Endodermal cell (in vitro differentiated cells): ENCODE measurements at regions not wholly inside any gene's neighbourhood (a gene's known extent, or its start where the extent isn't known, plus 50 kb on each side); places are given as distances from the start of the nearest gene placed in this dataset.

ENCODE experiments used
- DNase-seq: peaks from one replicate; pipeline ENCODE4 v3.0.0-alpha.2; 2017
- H3K27ac ChIP-seq: 2 replicates; pipeline ENCODE4 v1.5.1; 2013; ENCODE audit warnings: mild to moderate bottlenecking, low read depth, low read length, moderate library complexity
- H3K27me3 ChIP-seq: 2 replicates; pipeline ENCODE4 v1.6.1; 2013; ENCODE audit warnings: mild to moderate bottlenecking, low read length, moderate library complexity; ENCODE audit not compliant: insufficient read depth, control insufficient read depth, poor library complexity, severe bottlenecking
- H3K36me3 ChIP-seq: 2 replicates; pipeline ENCODE4 v1.7.0; 2013; ENCODE audit warnings: mild to moderate bottlenecking, low read length, moderate library complexity; ENCODE audit not compliant: control insufficient read depth, insufficient read depth
- H3K4me1 ChIP-seq: one replicate; pipeline ENCODE4 v1.7.0; 2013; ENCODE audit warnings: low read length; ENCODE audit not compliant: control insufficient read depth, insufficient read depth
- H3K4me3 ChIP-seq: 2 replicates; pipeline ENCODE4 v1.5.1; 2013; ENCODE audit warnings: mild to moderate bottlenecking, low read length, moderate library complexity
- H3K9ac ChIP-seq: 2 replicates; pipeline ENCODE4 v1.6.1; 2013; ENCODE audit warnings: mild to moderate bottlenecking, low read length, moderate library complexity; ENCODE audit not compliant: poor library complexity, severe bottlenecking; ENCODE audit errors: extremely low read depth
- H3K9me3 ChIP-seq: 2 replicates; pipeline ENCODE4 v1.6.1; 2013; ENCODE audit warnings: mild to moderate bottlenecking, low read length, moderate library complexity; ENCODE audit not compliant: control insufficient read depth
- H3K27ac Mint-ChIP-seq: 2 replicates; pipeline ENCODE4 v1.8.0; 2020; ENCODE audit warnings: mixed read lengths
- H3K27me3 Mint-ChIP-seq: 2 replicates; pipeline ENCODE4 v1.8.0; 2021; ENCODE audit warnings: mild to moderate bottlenecking, mixed read lengths; ENCODE audit not compliant: insufficient read depth
- H3K36me3 Mint-ChIP-seq: 2 replicates; pipeline ENCODE4 v1.8.0; 2020; ENCODE audit warnings: low read depth, mixed read lengths
- H3K4me1 Mint-ChIP-seq: 2 replicates; pipeline ENCODE4 v1.8.0; 2020; ENCODE audit warnings: mixed read lengths
- H3K4me3 Mint-ChIP-seq: 2 replicates; pipeline ENCODE4 v1.8.0; 2020; ENCODE audit warnings: mild to moderate bottlenecking, moderate library complexity, mixed read lengths
- H3K9me3 Mint-ChIP-seq: 2 replicates; pipeline ENCODE4 v1.8.0; 2020; ENCODE audit warnings: mild to moderate bottlenecking, mixed read lengths
- whole genome bisulfite sequencing, 2 experiments: methylation state at CpG; one replicate each; pipeline versions ENCODE4 v1.1.5 to v1.1.7; 2013; ENCODE audit warnings: missing lambda C conversion rate in 2 of 2, mixed read lengths in 1 of 2; ENCODE audit not compliant: insufficient coverage in 1 of 2, insufficient read length in 1 of 2; 5-methylcytosine and 5-hydroxymethylcytosine counted together
- TF ChIP-seq, protein P1 (sequence below): fragments of 200-600 bp; sonication (generic); conservative IDR thresholded peaks from 2 replicates; pipeline ENCODE4 v1.5.0; 2021; ENCODE audit warnings: antibody characterized with exemption, mild to moderate bottlenecking

DNA sequence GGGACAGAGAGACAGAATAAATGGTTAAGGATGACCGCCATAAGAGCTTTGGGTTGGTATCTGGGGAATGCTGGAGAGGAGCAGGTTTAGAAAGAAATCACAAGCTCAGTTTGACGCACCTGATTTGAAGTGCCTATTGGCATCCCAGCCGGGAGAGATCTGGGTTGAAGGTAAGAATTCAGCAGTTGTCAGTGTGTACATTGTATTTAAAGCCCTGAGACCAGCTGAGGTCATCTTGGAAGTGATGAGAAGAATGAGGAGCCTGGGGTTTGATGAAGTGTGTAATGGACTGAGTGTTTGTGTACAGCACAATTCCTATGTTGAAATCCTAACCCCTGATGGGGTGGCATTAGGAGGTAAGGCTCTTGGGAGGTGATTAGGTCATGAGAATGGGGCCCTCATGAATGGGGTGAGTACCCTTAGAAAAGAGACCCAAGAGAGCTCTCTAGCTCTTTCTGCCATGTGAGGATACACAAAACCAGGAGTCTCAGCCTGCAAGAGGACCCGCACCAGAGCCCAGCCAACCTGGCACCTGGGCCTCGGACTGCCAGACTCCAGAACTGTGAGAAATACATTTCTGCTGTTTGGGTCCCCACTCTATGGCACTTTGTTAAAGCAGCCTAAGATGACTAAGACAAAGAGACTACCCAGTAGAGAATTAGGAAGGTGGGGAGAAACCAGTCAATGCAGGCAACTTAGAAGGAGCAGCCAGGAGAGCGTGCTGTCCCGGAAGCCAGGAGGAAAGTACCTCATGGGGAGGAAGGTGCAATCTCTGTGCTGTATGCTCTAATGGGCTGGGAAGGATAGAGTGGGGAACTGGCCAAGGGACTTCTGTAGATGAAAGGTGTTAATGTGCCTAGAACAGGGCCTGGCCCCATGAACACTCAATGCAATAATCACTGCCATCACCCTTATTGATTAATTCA is 133.7 kb upstream of the SLC24A3 start:
- H3K4me1 Mint-ChIP-seq, result no peaks in the 10 kb centered on the region
- WGBS, 2 experiments, result 93 to 97% methylated on average over 5 to 7 of the region's 7 CpGs
- peaks cover 20% of the 10 kb centered on the region for H3K9me3 Mint-ChIP-seq
- Histone ChIP-seq H3K4me1 (no peaks in the 10 kb centered on the region), H3K9me3 (no peaks in the 10 kb centered on the region), H3K9ac (no peak overlapping the region), H3K27me3 (no peaks in the 10 kb centered on the region), H3K4me3 (no peak overlapping the region), H3K36me3 (no peaks in the 10 kb centered on the region), H3K27ac (no peak overlapping the region)
- no peak for DNase-seq
- no peaks in the 10 kb centered on the region for H3K36me3 Mint-ChIP-seq
- no peak overlapping the region for H3K4me3 Mint-ChIP-seq
- no peak overlapping the region for H3K27ac Mint-ChIP-seq
- no peaks in the 10 kb centered on the region for H3K27me3 Mint-ChIP-seq
- TF ChIP-seq, protein P1, sequence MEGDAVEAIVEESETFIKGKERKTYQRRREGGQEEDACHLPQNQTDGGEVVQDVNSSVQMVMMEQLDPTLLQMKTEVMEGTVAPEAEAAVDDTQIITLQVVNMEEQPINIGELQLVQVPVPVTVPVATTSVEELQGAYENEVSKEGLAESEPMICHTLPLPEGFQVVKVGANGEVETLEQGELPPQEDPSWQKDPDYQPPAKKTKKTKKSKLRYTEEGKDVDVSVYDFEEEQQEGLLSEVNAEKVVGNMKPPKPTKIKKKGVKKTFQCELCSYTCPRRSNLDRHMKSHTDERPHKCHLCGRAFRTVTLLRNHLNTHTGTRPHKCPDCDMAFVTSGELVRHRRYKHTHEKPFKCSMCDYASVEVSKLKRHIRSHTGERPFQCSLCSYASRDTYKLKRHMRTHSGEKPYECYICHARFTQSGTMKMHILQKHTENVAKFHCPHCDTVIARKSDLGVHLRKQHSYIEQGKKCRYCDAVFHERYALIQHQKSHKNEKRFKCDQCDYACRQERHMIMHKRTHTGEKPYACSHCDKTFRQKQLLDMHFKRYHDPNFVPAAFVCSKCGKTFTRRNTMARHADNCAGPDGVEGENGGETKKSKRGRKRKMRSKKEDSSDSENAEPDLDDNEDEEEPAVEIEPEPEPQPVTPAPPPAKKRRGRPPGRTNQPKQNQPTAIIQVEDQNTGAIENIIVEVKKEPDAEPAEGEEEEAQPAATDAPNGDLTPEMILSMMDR, result no peak

DNA sequence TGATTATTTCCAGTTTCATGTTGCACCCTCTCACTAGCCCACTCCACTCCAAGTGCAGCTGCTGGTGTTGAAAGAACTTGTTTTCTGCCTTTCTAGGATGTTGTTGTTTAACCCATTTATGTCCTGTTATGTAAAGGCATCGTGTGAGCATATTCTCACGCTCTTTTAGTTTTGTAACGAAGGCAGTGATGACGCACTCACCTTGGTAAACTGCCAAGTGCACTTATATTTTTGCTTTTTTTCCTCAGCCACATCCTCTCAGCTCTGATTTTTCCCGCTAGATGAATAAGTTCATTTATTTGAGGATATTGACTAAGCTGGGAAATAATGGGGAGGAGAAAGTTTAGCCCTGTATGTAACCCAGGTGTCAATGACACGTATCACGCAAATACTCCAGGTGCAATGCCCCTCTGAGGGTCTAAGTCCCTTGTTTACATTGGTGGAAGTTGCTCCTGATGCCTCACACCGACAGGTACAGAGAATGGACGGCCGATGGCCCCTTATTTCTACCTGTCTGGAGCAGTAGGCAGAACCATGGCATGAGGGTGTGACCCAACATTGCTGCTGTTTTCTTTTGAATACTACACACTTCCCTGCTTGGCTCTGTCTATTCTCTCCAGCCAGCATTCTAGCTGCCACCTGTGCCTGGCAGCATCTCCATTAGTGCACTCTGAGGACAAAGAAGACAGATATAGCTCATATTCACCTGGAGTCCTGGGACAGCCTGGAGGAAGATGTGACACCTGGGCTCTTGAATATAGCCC is 132.7 kb upstream of the SLC24A3 start:
- Histone ChIP-seq H3K9ac (no peak overlapping the region), H3K9me3 (no peaks in the 10 kb centered on the region), H3K27me3 (no peaks in the 10 kb centered on the region), H3K27ac (no peak overlapping the region), H3K4me1 (no peaks in the 10 kb centered on the region), H3K4me3 (no peak overlapping the region), H3K36me3 (no peaks in the 10 kb centered on the region)
- no peak overlapping the region for H3K4me3 Mint-ChIP-seq
- WGBS, 2 experiments, result 73 to 86% methylated on average over 5 to 10 of the region's 10 CpGs
- no peaks in the 10 kb centered on the region for H3K27me3 Mint-ChIP-seq
- no peak for DNase-seq
- H3K27ac Mint-ChIP-seq, result no peak overlapping the region
- H3K36me3 Mint-ChIP-seq, result no peaks in the 10 kb centered on the region
- H3K4me1 Mint-ChIP-seq, result no peaks in the 10 kb centered on the region
- H3K9me3 Mint-ChIP-seq, result peaks cover 20% of the 10 kb centered on the region
- TF ChIP-seq, protein P1, result no peak

DNA sequence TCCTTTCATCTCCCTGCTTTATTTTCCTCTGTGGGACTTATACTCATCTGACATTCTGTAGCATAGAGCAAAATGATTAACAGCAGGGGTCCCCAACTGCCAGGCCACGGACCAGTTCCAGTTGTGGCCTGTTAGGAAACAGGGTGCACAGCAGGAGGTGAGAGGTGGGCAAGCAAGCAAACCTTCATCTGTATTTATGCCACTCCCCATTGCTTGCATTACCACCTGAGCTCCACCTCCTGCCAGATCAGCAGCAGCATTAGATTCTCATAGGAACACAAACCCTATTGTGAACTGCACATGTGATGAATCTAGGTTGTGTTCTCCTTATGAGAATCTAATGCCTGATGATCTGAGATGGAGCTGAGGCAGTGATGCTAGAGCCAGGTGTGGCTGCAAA is 130.5 kb upstream of the SLC24A3 start:
- no peaks in the 10 kb centered on the region for H3K36me3 Mint-ChIP-seq
- no peak overlapping the region for H3K27ac ChIP-seq
- H3K27me3 Mint-ChIP-seq, result no peaks in the 10 kb centered on the region
- H3K36me3 ChIP-seq, result no peaks in the 10 kb centered on the region
- no peak overlapping the region for H3K27ac Mint-ChIP-seq
- WGBS, 2 experiments, result 81% methylated on average over 1 of the region's 1 CpG; no CpG with 5 or more reads in 1 of the 2 experiments
- H3K4me1 Mint-ChIP-seq, result no peaks in the 10 kb centered on the region
- H3K27me3 ChIP-seq, result no peaks in the 10 kb centered on the region
- no peak for DNase-seq
- H3K4me1 ChIP-seq, result no peaks in the 10 kb centered on the region
- H3K9ac ChIP-seq, result no peak overlapping the region
- H3K9me3 ChIP-seq, result peaks cover 3% of the 10 kb centered on the region
- peaks cover 25% of the 10 kb centered on the region for H3K9me3 Mint-ChIP-seq
- no peak overlapping the region for H3K4me3 ChIP-seq
- TF ChIP-seq, protein P1, result no peak
- H3K4me3 Mint-ChIP-seq, result no peak overlapping the region
